Loucy (cell line): ENCODE measurements at regions not wholly inside any gene's neighbourhood (a gene's known extent, or its start where the extent isn't known, plus 50 kb on each side); places are given as distances from the start of the nearest gene placed in this dataset.

Experiments used
- EZH2phosphoT487 ChIP-seq: fragments of 200-600 bp; IDR thresholded peaks from 2 replicates; pipeline ENCODE4 v1.6.1; 2018; ENCODE audit warnings: antibody characterized with exemption, mild to moderate bottlenecking, moderate library complexity, borderline replicate concordance
- TF ChIP-seq, protein P1 (sequence below): fragments of 200-600 bp; sonication (generic); conservative IDR thresholded peaks from 2 replicates; pipeline ENCODE4 v1.5.1; 2014; ENCODE audit warnings: mild to moderate bottlenecking, antibody characterized with exemption, low read length

DNA sequence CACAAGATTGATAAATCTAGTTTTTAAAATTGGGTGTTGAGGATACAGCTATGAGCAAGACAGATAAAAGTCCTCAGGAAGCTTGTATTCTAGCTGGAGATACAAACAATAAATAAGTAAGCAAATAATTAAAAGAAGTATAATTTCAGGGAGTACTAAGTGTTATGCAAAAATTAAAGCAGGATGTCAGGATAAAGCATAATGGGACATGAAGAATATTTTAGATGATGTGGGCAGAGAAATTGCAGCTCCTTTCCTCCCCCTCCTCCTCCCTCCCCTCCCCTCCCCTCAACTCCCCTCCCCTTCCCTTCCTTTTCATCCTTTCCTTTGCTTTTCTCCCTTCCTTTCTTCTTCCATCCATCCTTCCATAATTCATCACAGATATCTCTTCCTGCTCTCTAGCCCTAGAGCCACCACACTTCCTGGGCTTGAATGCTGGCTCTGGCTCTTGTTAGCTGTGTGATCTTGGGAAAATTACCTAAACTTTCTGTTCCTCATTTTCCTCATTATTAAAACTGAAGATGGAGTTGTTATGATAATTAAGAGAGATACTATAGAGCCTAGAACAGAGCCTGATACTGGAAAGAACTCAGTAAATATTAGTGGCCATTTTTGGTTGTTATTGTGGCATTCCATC is 323.9 kb downstream of the AACS start:
- TF ChIP-seq, protein P1, sequence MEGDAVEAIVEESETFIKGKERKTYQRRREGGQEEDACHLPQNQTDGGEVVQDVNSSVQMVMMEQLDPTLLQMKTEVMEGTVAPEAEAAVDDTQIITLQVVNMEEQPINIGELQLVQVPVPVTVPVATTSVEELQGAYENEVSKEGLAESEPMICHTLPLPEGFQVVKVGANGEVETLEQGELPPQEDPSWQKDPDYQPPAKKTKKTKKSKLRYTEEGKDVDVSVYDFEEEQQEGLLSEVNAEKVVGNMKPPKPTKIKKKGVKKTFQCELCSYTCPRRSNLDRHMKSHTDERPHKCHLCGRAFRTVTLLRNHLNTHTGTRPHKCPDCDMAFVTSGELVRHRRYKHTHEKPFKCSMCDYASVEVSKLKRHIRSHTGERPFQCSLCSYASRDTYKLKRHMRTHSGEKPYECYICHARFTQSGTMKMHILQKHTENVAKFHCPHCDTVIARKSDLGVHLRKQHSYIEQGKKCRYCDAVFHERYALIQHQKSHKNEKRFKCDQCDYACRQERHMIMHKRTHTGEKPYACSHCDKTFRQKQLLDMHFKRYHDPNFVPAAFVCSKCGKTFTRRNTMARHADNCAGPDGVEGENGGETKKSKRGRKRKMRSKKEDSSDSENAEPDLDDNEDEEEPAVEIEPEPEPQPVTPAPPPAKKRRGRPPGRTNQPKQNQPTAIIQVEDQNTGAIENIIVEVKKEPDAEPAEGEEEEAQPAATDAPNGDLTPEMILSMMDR, result no peak
- TF ChIP-seq EZH2phosphoT487, result no peak
